NCI-H2227 (cell line): ENCODE measurements at regions not wholly inside any gene's neighbourhood (a gene's known extent, or its start where the extent isn't known, plus 50 kb on each side); places are given as distances from the start of the nearest gene placed in this dataset.

Experiments
- DNase-seq: peaks from one replicate; lab custom pipeline; 2025; ENCODE audit not compliant: unreplicated experiment; lab: John Stamatoyannopoulos, UW

GRCh38 chr13:31675440-31675953 is 63.8 kb upstream of the RXFP2 start:
- DNase-seq = no peak

GRCh38 chr13:31681133-31681532 is 58.2 kb upstream of the RXFP2 start:
- no peak for DNase-seq

GRCh38 chr13:31684466-31684865 is 54.9 kb upstream of the RXFP2 start:
- DNase-seq = no peak

- no peak for DNase-seq
Measured at GRCh38 chr13:31686670-31687425, 52.5 kb upstream of the RXFP2 start.
